ENCODE measurements at regions not wholly inside any gene's neighbourhood (a gene's known extent, or its start where the extent isn't known, plus 50 kb on each side); places are given as distances from the start of the nearest gene placed in this dataset.

GRCh38 chr18:77669331-77669730 lies 419.7 kb downstream of the GALR1 start:
- Histone ChIP-seq H3K4me1 (no peaks in the 10 kb centered on the region), H3K9me3 (no peaks in the 10 kb centered on the region), H3K4me3 (no peak overlapping the region), H3K36me3 (no peaks in the 10 kb centered on the region), H3K27ac (no peak overlapping the region), H3K27me3 (peaks cover 0 to 5% of the 10 kb centered on the region in 2 donors)
- intact Hi-C loops (cut with DNase I; ENCODE audit: low total_unique reads): no loop called here
- TF ChIP-seq POLR2A (IDR thresholded peaks at IDR 0.05): no peak
- no peak for TF ChIP-seq POLR2AphosphoS5 (IDR thresholded peaks at IDR 0.05)
- TF ChIP-seq CTCF (IDR thresholded peaks at IDR 0.05): no peak
- no peak for DNase-seq (ENCODE audit: low spot score in 2 of 2)

DNA sequence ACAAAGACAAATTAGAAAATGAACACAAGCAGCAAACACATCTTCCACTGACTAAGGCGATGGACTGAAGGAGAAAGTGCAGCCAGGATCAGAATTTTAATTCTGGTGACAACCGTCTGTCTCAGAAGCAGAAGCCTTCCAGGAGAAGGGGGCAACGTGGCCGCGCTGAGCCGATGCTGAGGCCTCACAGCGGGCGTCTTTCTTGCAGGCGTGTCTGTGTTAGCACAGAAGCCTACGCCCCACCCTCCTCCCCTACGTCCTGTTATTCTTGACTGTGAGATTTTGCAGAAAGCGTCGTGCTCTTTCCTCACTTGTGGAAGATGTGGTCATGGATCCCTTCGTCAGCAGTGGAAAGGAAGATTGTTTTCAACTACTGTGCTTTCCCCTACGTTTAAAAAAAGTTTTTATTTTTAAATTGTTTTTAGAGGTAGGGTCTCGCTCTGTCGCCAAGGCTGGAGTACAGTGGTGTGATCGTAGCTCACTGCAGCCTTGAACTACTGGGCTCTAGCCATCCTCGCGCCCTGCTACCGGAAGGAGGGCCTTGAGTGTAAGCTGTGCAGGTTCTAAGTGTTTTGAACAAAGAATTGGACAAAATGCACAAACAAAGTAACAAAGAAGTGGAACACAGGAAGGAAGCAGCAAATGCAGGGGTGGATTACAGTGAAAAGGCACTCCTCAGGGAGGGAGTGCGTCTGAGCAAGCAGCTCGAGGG lies 422.0 kb downstream of the GALR1 start:
- no peaks in the 10 kb centered on the region for H3K4me1 ChIP-seq
- no peak overlapping the region for H3K27ac ChIP-seq
- no peaks in the 10 kb centered on the region for H3K36me3 ChIP-seq
- intact Hi-C loops (cut with DNase I; ENCODE audit: low total_unique reads): no loop called here
- no peak for DNase-seq (ENCODE audit: low spot score in 2 of 2)
- TF ChIP-seq CTCF (IDR thresholded peaks at IDR 0.05): no peak
- H3K9me3 ChIP-seq: no peaks in the 10 kb centered on the region
- no peak overlapping the region for H3K4me3 ChIP-seq
- peaks cover 0 to 6% of the 10 kb centered on the region in 2 donors for H3K27me3 ChIP-seq

DNA sequence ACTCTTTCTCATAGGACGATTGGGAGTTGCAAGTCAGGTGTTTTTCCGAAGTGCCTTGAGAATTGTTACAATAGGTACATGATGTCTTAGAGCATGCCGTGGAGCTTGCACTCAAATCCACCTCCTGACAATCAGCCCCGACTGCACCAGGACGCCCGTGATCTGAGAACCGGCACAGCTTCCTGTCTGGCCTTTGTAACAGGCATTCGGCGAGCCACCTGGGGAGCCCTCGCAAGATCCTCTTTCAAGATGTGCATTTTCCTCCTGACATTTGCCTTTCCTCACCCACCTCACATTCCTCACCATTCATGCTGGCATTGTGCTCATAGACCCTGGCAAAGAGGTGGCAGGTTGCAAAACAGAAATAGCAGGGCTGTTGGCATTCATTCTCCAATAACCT lies 427.3 kb downstream of the GALR1 start:
- Histone ChIP-seq H3K36me3 (no peaks in the 10 kb centered on the region), H3K27me3 (peaks cover 0 to 6% of the 10 kb centered on the region in 2 donors), H3K4me1 (no peaks in the 10 kb centered on the region), H3K27ac (no peak overlapping the region), H3K9me3 (no peaks in the 10 kb centered on the region), H3K4me3 (peak overlapping the region in 1 of 3 donors; percentile 40)
- no peak for DNase-seq (ENCODE audit: low spot score in 2 of 2)
- intact Hi-C loops (cut with DNase I; ENCODE audit: low total_unique reads): no loop called here
- no peak for TF ChIP-seq POLR2AphosphoS5 (IDR thresholded peaks at IDR 0.05)
- TF ChIP-seq CTCF (IDR thresholded peaks at IDR 0.05): no peak
- no peak for TF ChIP-seq POLR2A (IDR thresholded peaks at IDR 0.05)

DNA sequence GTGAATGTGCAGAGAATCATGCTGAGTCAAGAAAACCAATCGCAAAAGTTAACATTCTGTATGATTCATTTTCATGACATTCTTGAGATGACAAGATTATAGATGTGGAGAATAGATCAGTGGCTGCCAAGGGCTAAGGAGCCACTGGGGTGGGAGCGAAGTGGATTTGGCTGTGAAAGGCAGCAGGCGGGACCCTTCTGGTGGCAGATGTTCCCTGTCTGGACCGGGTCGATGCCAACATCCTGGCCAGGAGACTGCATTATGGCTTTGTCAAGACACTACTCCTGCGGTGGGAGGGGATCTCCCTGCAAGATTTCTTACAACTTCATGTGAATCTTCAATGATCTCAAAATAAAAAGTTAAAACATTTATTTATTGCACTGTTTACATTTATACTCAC lies 427.9 kb downstream of the GALR1 start:
- Histone ChIP-seq H3K27ac (no peak overlapping the region), H3K36me3 (no peaks in the 10 kb centered on the region), H3K27me3 (peaks cover 0 to 6% of the 10 kb centered on the region in 2 donors), H3K9me3 (no peaks in the 10 kb centered on the region), H3K4me1 (no peaks in the 10 kb centered on the region), H3K4me3 (no peak overlapping the region)
- TF ChIP-seq POLR2A (IDR thresholded peaks at IDR 0.05): no peak
- no peak for TF ChIP-seq POLR2AphosphoS5 (IDR thresholded peaks at IDR 0.05)
- no peak for TF ChIP-seq CTCF (IDR thresholded peaks at IDR 0.05)
- no peak for DNase-seq (ENCODE audit: low spot score in 2 of 2)
- intact Hi-C loops (cut with DNase I; ENCODE audit: low total_unique reads): no loop called here

DNA sequence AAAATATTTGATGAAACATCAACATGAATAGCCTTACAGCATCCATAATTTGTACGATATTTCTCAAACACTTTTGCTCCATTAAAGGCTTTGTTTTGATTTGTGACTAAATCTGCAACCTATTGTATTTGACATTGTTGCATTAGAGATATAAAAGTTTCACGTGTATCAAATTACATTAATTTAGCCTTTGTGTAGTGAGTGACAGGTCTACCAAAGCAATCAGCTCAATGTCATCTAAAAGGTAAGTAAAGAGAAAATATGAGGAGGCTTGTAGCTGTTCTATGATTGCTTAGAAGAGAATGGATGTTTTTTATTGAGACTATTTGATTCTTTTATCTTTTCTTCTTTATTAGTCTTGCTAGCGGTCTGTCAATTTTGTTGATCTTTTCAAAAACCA lies 430.2 kb downstream of the GALR1 start:
- no peak for TF ChIP-seq POLR2AphosphoS5 (IDR thresholded peaks at IDR 0.05)
- no peak for TF ChIP-seq CTCF (IDR thresholded peaks at IDR 0.05)
- TF ChIP-seq POLR2A (IDR thresholded peaks at IDR 0.05): no peak
- Histone ChIP-seq H3K4me1 (no peaks in the 10 kb centered on the region), H3K27me3 (no peaks in the 10 kb centered on the region), H3K27ac (no peak overlapping the region), H3K9me3 (no peaks in the 10 kb centered on the region), H3K36me3 (no peaks in the 10 kb centered on the region), H3K4me3 (no peak overlapping the region)
- intact Hi-C loops (cut with DNase I; ENCODE audit: low total_unique reads): no loop called here
- DNase-seq (ENCODE audit: low spot score in 2 of 2): no peak
